Testis (tissue), 2 donors: ENCODE measurements at regions not wholly inside any gene's neighbourhood (a gene's known extent, or its start where the extent isn't known, plus 50 kb on each side); places are given as distances from the start of the nearest gene placed in this dataset.

ENCODE experiments used
- CTCF ChIP-seq, 3 experiments: fragments of 450-650 bp in 2 of 3; fragments of 200-600 bp in 1 of 3; sonication (generic) in 1 of 3; IDR thresholded peaks; one replicate each; pipeline ENCODE4 v1.5.1; 2016 to 2019; ENCODE audit warnings: antibody characterized with exemption in 3 of 3, mild to moderate bottlenecking in 2 of 3, moderate library complexity in 1 of 3
- POLR2A ChIP-seq: fragments of 450-650 bp; IDR thresholded peaks from one replicate; pipeline ENCODE4 v1.6.1; 2017; ENCODE audit warnings: antibody characterized with exemption, mild to moderate bottlenecking, moderate library complexity

DNA sequence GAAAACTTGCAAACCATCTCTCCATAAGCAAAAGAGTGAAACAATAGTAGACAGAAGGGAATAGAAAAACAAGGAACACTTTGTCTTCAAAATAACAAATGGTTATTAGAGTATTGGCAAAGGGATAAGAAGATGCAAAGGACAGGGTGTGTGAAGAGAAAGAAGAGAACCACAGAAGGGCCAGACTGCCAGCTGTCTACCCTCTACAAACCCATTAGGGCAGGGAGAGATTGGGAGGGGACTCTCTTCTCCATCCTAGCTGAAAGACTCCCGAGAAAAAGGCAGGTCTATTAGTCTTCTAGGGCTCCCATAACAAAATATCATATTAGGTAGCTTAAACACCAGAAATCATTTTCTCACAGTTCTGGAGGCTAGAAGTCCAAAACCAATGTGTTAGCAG is 292.8 kb downstream of the PTBP2 start:
- TF ChIP-seq CTCF (IDR thresholded peaks at IDR 0.05): no peak
- TF ChIP-seq POLR2A: no peak
